ENCODE measurements at regions not wholly inside any gene's neighbourhood (a gene's known extent, or its start where the extent isn't known, plus 50 kb on each side); places are given as distances from the start of the nearest gene placed in this dataset.

GRCh38 chr14:101005447-101005846, 101.9 kb upstream of the RTL1 start (continued):
- TF ChIP-seq HMGXB3 (CRISPR knock-in tag; IDR thresholded peaks at IDR 0.05; ENCODE audit: borderline replicate concordance) (no peak), ZNF580 (CRISPR knock-in tag; IDR thresholded peaks at IDR 0.05; ENCODE audit: borderline replicate concordance, low read depth) (no peak), YY1 (IDR thresholded peaks at IDR 0.05; ENCODE audit: insufficient read depth, insufficient replicate concordance, low read depth, low read length) (no peak)

- H3K4me2 ChIP-seq (ENCODE audit: low read depth, low read length) = no peak overlapping the region
- H3K9me3 ChIP-seq (ENCODE audit: low read length) = no peaks in the 10 kb centered on the region
- no peak for DNase-seq (ENCODE audit: low spot score)
- no peaks in the 10 kb centered on the region for H4K20me1 ChIP-seq (ENCODE audit: insufficient read depth, low read length)
- no peaks in the 10 kb centered on the region for H3K4me1 ChIP-seq (ENCODE audit: insufficient read depth, low read length)
- ChIA-PET POLR2A (no interaction called here), CTCF (ENCODE audit: low intra/inter-chr PET ratio, low total read pairs) (no interaction called here)
- no peak for ATAC-seq
- no TSS peak for BruUV-seq (replicated peaks)
- no peaks in the 10 kb centered on the region for H3K36me3 ChIP-seq (replicated peaks in 1 of 2; ENCODE audit: control insufficient read depth in 1 of 2, insufficient read depth in 2 of 2, low read length in 2 of 2)
- TF ChIP-seq TCF7 (IDR thresholded peaks at IDR 0.05; ENCODE audit: low read depth) (no peak), ATF3 (CRISPR knock-in tag; IDR thresholded peaks at IDR 0.05) (no peak), EZH2 (conservative IDR thresholded peaks at IDR 0.05; ENCODE audit: low read depth, low read length) (no peak), MNT (IDR thresholded peaks at IDR 0.05) (peak; percentile 46), ZNF138 (CRISPR knock-in tag; IDR thresholded peaks at IDR 0.05; ENCODE audit: low read depth) (no peak), CREM (IDR thresholded peaks at IDR 0.05) (no peak), CREM (CRISPR knock-in tag; IDR thresholded peaks at IDR 0.05) (no peak)
- intact Hi-C loops (cut with micrococcal nuclease; ENCODE audit: unreplicated experiment) (no loop called here), in situ Hi-C loops (cut with HindIII; ENCODE audit: extremely low pct_ligation_motif_present, low pct_unique_long_range_greater_than_20kb) (no loop called here)
- H2AFZ ChIP-seq (ENCODE audit: low read length) = no peak overlapping the region
- FAIRE-seq = no peak
- H3K79me2 ChIP-seq (ENCODE audit: insufficient read depth, low read length) = no peaks in the 10 kb centered on the region
- H3K27me3 ChIP-seq (ENCODE audit: control insufficient read depth in 1 of 2, insufficient read depth in 2 of 2, low read length in 2 of 2) = peaks cover 7 to 70% of the 10 kb centered on the region in 2 experiments
- H3K4me3 ChIP-seq (replicated peaks in 1 of 3; ENCODE audit: insufficient read depth in 1 of 3, low read depth in 2 of 3, low read length in 3 of 3) = no peak overlapping the region
- no peak overlapping the region for H3K9ac ChIP-seq (ENCODE audit: insufficient read depth, low read depth, low read length)
- H3K27ac ChIP-seq (ENCODE audit: extremely low read length, insufficient read depth, low read length) = no peak overlapping the region
- 57% methylated on average over 6 of the region's 9 CpGs for WGBS (ENCODE audit: low lambda C conversion rate)
Measured at GRCh38 chr14:101006008-101006407, 102.5 kb upstream of the RTL1 start.
